NOMO-1 treated with DMSO at 0.1 percent for 48 hours (cell line): ENCODE measurements at regions not wholly inside any gene's neighbourhood (a gene's known extent, or its start where the extent isn't known, plus 50 kb on each side); places are given as distances from the start of the nearest gene placed in this dataset.
"Not testable (repeated sequence)": the region's sequence is repeated elsewhere in the genome, so short reads cannot be mapped to it uniquely, and the experiment has no call there.

Experiments used
- DNase-seq: peaks from one replicate; lab custom pipeline; 2025; ENCODE audit not compliant: unreplicated experiment; lab: John Stamatoyannopoulos, UW

DNA sequence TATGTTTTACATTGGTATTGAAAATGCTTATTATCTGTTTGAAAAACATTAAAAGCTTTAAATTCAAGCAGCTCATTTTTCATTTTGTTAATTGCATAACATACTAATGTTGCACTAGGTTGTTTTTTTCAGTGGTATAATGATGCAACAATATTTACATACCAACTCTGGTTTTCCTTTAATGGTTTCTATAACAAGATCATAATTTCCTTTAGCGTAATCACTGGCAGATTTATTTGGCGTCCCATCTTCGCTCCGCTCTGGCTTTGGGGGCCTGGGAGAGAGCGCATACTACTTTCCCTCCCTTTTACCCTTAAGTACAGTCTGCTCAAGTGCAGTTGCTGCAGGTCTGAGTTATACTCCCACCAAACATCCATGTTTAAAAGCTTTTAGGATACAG lies 574.1 kb downstream of the PRKD1 start:
- no peak for DNase-seq

DNA sequence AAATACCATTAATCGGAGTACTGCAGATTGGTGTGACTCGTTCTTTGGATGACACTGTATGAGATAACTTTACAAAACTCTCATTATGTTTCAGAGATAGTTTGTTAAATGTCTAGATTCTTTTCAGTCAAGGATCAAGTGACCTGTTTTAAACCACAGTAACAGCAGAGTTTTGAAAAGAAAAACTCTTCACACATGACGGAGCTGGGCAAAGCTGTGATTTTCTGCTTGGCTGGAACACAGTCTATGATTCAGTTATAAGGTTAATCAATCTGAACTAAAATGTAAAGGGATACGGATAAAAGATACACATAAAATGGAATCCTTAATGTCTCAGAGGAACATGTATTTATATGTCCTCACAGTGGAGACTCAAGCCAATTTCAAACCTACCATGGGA lies 573.2 kb downstream of the PRKD1 start:
- DNase-seq, result no peak

DNA sequence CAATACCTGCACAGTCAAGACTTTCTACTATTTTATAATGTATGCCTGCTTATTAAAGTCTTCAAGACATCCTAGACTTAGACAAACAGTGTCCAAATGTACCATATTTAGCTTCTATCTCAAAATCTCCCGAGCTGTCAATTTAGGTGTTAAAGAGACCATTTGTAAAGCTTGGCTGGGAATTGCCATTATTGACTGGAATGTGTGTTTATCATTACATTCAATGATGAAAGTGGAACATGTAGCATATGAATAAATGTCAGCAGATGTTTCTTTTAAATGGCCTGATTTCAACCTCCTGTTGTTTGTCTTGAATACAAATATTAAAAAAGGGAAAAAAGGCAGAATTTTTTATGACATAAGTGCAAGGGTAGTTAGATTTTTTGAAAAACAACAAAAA lies 572.3 kb downstream of the PRKD1 start:
- DNase-seq, result no peak

DNA sequence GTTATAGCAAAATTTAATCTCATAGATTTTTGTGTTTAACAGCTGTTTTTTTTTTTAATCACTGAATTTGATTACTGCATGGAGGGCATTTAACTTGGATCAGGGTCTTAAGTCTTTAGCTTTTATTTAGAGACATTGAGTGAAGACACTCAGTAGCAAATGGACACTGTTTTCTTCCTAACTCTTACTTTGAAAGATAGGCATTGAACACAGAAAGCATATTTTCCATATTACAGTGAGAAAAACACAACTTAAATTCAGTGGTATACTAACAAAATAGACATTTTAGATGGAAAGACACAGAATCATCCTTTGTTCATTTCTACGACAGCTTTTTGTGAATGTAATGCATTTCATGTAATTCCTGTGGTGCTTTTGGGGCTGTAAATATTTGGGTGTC lies 571.8 kb downstream of the PRKD1 start:
- DNase-seq, result no peak

DNA sequence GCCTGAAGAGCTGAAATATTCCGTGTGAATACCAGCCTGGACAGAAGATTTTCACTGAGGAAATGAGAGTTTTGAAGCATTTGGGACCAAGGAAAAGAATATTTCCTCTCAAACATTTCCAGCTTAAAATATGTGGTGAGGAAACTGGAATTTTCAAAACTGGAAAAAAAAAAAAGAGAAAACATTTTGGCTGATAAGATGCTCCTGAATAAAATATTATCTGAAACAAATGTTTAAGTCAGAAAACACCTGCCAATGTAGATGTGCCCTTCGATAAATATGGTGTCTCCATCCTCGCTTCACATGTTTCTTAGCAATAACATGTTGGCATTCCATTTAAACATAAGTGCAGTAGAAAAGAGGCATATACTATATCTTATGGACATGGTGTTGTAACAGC lies 567.0 kb downstream of the PRKD1 start:
- no peak for DNase-seq

DNA sequence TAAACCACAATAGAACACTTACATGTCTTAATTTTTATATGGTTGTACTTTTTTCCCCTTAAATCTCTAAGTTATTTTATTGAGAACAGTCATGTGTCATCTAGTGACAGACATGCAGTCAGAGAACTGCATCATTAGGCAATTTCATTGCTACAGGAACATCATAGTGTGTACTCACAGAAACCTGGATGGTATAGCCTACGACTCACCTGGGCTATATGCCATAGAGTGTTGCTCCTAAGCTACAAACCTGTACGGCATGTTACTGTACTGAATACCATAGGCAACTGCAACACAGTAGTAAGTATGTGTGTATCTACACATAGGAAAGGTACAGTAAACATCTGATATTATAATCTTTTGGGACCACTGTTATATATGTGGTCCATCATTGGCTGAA lies 557.6 kb downstream of the PRKD1 start:
- no peak for DNase-seq

DNA sequence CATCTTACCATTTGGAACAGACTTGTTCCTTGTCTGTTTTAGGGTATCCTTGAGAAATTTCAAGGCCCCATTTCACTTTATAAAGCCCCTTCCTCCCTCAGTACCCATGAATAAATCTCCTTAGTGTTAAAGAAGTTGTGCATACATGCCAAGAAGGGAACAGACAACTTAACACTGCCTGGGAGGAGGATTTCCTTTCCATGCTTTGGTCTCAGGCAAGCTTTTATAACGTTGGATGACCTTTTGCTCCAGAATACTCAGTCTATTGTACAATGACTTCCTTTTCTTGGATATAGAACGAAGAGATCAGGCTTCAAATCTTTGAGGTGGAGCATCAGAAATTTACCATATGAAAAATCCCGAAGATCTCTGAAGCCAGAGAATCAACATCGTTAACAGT lies 551.4 kb downstream of the PRKD1 start:
- no peak for DNase-seq

DNA sequence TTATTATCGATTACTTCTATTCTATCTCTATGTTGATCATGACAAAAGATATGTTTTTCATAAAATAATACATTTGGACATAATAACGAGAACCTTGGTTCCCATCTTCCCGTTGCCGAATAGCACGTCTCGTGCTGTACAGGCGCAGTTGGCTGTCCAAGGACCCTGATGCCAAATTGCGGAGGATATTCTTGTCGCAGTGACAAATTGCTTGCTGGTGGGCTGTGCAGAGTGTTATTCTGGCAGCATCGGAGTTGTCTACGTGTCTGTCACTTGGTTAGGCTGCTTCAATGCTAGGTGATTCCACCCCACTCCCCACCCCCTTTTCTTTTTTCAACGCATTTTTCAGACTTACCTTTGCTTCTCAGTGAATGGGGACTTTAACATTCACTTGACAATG lies 546.8 kb downstream of the PRKD1 start:
- DNase-seq, result no peak

DNA sequence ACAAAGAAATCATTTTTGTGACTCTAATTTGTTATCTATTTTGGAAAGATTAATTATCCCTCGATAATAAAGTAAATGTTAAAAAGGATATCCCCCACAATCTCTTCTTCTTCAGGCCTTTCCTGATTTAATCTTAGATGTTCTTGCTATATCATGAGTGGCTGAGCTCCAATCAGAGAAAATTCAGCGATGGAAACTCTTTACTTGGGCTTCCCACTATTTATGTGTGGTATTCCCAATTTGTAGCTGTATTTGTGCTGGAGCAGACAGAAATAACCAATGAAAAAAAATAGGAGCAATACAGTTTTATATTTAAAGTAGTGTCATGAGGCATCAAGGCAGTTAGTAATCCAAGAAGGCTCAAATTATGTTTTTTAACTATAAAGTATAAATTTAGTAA lies 539.1 kb downstream of the PRKD1 start:
- no peak for DNase-seq

DNA sequence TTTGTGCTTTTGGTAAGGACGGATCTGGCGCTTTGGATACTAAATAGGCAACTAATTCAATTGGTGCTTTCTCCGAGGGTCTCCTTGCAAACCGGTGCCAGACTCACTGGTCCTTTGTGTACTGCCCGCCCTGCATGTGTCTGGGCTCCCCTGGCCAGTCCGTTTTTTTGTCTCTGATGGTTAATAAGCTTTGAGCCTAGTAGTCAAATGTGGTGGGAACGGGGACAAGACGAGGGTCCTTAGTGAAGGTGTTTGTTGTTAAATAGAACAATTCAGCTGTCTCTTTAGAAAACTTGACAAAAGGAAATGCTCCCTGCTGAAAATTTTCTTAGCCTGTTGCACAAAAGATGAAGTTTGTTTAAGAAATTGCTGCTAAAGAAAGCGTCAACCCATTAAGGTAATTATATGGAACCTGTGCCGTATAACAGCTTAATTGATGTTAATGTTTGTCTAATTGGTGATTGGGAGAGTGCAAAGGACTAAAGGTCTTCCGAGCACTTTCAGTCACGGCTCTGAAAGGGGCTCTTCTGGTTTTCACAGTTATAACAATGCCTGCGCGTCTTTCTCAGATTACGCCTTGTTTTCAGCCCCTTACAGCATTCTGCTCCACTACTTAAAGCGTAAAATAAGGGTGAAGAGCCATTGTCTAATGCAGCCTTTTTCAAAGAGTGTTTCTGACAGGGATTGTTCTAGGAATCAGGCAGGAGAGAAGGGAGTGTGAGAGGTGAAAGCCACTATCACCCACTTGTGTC lies 537.4 kb downstream of the PRKD1 start:
- DNase-seq, result no peak

DNA sequence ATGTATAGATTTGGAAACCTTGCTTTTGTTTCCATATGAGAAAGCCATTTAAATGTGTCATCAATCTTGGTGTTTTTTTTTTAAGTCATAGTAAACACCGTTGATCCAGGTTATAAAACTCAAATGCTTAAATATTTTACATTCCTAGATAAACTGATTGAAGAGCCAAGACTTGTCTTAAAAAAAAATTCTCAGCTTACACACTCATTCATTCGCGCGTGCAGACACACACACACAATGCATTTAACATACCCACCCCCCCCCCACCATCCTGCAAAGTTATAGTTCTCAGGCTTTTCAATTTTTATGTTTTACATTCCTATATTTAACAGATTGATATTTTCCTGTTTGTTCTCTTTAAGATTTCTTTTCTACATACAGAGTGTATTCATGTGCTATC lies 536.4 kb downstream of the PRKD1 start:
- no peak for DNase-seq

DNA sequence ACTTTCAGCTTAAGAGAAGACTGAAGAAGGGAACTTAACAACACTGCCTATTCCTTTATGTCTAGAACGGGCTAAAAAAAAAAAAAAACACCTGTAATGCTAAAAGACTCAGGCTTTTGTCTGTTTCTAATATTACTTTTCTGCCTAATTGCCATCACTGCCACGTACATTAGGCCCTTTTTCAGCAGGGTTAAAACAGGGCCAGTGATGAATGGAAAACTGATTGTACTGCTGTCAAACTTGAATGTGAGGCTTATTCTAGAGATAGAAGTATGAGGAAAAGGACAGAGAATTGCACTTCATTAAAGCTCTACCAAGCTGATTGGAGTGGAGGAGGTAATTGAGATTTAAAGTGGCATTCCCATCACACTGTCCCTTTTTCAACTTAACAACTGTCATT lies 535.8 kb downstream of the PRKD1 start:
- DNase-seq, result no peak

DNA sequence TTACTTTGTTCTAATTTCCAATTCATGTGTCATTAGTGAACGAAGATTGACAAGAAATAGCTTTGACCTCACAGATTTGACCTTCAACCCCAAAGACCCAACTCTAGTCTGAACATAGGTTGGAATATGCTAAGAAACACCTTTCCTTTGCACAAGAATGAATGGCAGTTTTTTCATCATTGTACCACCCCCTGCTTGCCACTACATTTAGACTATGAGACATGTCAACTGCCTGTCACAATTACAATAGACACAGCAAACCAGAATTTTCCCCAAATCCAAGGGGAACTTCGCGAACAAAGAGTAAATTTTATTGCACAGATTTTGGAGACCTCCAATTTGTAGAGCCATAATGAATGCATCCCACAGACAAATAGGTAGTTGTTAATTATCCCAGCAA lies 535.4 kb downstream of the PRKD1 start:
- no peak for DNase-seq

DNA sequence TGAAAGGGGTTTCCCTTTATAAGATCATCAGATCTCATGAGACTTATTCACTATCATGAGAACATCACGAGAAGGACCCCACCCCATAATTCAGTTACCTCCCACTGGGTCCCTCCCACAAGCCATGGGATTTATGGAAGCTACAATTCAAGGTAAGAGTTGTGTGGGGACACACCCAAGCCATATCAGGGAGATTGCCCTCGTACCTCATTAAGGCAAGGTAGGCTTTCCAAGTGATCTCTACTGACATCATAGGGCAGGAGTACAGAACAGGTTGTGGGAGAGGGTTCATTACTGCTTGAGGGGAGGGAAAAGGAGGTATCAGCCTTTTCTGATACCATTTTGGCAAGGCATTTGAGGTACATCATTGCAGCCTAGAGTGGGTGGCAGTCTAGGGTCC lies 524.6 kb downstream of the PRKD1 start:
- DNase-seq, result no peak

DNA sequence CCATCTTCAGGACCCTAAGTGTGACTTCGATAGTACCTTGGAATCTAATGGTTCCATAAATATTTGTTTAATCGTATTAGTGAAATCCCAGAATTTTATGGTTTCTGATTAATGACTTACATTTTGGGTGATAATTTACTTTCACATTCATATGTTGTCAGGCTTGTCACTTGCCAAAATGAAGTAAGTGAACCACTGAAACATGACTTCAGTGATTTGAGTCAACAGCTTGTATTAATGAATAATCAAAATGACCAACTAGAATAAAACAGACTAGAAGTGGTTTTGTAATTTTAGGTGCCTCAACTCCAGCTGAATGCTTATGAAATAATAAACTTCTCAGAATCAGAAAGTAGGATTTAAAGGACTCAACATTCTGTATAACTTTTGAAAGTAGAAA lies 517.1 kb downstream of the PRKD1 start:
- DNase-seq, result no peak

DNA sequence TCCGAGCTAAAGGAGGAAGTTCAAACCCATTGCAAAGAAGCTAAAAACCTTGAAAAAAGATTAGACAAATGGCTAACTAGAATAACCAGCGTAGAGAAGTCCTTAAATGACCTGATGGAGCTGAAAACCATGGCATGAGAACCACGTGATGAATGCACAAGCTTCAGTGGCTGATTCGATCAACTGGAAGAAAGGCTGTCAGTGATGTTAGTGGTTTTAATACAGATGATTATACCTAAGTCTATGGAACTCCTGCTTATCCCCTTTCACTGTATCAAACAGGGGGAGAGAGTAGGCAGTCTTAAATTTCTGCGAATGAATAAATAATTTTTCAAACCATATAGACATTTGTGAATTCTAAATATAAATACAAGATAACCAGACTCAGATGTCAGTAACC lies 512.7 kb downstream of the PRKD1 start:
- DNase-seq, result not testable (repeated sequence)

DNA sequence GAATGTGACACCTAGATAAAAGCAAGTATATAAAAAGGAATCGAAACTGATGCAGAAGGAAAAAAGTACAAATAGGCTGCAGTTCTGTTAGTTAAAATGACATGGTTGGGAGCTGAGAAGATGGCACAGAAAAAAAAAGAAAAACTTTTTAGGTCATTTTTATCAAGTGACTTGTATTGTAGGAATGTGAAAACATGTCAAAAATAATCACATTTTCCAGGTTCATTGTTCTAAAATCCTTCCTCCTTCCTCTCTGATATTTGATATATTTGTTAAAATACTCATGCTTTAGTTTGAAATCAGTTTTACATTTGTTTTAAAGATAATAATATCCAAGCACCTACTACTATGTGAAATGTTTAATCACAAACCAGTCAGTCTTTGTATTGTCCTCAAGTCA lies 507.9 kb downstream of the PRKD1 start:
- no peak for DNase-seq

DNA sequence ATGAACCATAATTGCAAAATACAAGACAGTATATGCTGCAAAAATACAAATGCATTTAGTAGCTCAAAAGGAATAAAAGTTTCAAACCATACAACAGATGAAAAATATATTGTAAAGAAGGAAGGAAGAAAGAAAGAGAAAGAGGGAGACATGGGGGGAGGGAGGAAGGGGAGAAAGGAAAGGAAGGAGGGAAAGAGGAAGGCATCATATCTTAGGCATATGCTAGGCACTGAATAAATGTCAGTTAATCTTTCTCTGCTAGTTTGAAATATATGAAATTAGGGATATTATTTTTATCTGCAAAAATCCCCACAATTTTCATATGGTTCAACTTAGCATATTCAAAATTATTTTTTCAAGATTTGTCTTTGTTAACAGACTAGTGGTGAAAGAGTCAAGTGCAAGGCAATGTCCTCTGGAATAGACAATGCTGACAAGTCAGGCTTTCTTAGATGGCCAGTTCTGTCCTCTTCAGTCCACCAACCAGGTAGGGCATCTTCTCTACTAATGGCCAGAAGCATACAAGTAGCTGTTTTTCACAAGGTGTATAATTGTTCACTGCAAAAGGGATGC lies 506.4 kb downstream of the PRKD1 start:
- DNase-seq, result no peak

DNA sequence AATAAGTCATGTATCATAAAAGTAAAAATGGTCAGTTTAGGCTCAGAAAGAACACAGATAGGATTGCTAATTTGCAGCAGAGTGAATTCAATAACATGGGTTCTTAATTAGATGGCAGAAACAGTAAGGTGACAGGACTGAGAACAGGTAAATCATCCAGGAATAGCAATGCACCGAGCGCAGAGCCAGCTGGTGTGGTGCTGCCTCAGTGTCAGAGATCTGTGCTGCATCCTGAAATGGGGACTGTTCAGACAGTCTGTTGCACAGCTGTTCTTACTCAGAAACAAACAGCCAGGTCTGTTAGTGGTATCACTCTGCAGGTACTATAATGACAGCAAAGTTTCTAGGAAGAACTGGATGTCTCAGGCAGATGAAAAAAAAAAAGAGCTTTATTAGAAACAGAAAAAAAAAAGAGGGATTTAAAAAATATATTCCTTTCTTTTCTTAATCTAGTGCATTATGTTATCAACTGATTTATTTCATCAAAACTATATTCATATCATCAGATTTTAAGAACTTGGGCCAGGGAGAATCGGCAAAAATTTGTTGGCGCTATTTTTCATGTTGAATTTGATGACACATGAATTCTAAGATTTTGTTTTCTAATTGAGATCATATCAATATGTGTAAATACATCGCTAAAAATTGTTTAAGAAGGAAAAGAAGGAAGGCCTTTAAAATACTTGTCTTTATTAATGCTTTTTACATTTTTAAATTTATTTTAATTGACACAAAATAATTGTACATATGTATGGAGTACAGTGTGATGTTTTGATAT lies 501.8 kb downstream of the PRKD1 start:
- DNase-seq, result no peak

DNA sequence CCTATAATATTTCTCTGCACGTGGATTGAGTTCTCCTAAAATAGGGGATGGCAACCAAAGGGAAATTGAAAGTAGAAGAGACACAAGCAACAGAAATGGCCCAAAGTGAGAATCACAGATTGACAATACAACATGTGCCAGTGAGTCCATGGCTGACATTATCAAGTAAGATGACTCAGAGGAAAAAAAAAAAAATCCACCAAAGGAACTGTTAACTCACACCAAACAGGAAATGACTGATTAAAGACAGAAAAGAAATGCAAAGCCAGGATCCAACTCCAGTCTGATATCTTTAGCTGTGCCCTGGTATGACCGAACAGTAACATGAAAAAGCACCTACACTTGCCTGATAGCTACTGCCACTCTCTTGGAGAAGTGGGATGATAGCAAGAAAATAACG lies 485.0 kb downstream of the PRKD1 start:
- no peak for DNase-seq

DNA sequence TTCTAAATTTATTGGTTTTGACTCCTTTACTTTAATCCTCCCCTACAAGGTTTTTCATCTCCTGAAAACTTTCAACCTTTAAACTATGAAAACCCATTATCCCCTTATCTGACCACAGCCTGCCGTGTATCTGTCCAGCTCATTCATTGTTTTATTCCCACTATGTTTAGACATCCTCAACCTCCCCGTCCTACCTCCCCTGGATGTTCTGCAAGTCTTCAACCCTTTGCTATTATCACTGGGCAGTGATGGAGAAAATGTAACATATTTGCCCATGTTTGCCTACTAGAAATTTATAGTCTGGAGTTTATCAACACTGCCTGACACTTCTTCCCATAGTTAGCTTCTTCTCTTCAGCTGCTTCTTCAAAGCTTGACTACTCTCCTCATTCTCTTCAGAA lies 483.4 kb downstream of the PRKD1 start:
- no peak for DNase-seq

DNA sequence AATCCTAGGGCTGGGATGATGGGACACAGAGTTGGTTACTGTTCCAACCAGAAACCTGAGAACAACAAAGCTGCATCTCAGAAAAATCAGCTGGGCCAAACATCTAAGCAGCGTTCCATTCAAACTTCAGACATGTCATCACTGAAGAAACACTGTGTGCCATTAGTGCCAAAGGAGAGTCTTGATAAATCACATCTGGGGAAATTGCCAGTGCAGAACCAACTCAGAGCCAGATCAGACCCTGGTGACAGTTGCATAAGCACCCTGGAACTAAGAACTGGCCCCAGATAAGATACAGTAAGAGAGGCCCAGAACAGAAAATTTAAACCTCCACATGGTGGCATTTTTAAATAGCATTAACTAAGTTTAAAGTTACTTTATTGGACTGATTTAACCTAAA lies 482.8 kb downstream of the PRKD1 start:
- no peak for DNase-seq
